A673 (cell line): ENCODE measurements at regions not wholly inside any gene's neighbourhood (a gene's known extent, or its start where the extent isn't known, plus 50 kb on each side); places are given as distances from the start of the nearest gene placed in this dataset.
A peak's percentile ranks its signal among the peaks of the same experiment; 100 is the strongest.

Source experiments
- EZH2 ChIP-seq: fragments of 200-600 bp; sonication (generic); IDR thresholded peaks from 2 replicates; pipeline ENCODE4 v1.6.1; 2017; ENCODE audit warnings: borderline replicate concordance, low read depth, mild to moderate bottlenecking, mixed read lengths, antibody characterized with exemption, low read length; ENCODE audit not compliant: poor library complexity, severe bottlenecking
- TF ChIP-seq, protein P1 (sequence below): fragments of 300-800, 200-600 bp; sonication (generic); conservative IDR thresholded peaks from 2 replicates; pipeline ENCODE4 v1.5.1; 2017; ENCODE audit warnings: low read depth, mild to moderate bottlenecking, antibody characterized with exemption, low read length, moderate library complexity, mixed read lengths

- TF ChIP-seq, protein P1, sequence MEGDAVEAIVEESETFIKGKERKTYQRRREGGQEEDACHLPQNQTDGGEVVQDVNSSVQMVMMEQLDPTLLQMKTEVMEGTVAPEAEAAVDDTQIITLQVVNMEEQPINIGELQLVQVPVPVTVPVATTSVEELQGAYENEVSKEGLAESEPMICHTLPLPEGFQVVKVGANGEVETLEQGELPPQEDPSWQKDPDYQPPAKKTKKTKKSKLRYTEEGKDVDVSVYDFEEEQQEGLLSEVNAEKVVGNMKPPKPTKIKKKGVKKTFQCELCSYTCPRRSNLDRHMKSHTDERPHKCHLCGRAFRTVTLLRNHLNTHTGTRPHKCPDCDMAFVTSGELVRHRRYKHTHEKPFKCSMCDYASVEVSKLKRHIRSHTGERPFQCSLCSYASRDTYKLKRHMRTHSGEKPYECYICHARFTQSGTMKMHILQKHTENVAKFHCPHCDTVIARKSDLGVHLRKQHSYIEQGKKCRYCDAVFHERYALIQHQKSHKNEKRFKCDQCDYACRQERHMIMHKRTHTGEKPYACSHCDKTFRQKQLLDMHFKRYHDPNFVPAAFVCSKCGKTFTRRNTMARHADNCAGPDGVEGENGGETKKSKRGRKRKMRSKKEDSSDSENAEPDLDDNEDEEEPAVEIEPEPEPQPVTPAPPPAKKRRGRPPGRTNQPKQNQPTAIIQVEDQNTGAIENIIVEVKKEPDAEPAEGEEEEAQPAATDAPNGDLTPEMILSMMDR: peak; percentile 64
- no peak for TF ChIP-seq EZH2
These were observed 215.4 kb upstream of the NAV3 start for GRCh38 chr12:77615332-77615731.
